WTC11 (cell line): ENCODE measurements at regions not wholly inside any gene's neighbourhood (a gene's known extent, or its start where the extent isn't known, plus 50 kb on each side); places are given as distances from the start of the nearest gene placed in this dataset.

ENCODE experiments used
- ATF2 ChIP-seq: sonication (generic); formaldehyde crosslinking; IDR thresholded peaks from 2 replicates; pipeline ENCODE4 v1.8.1; 2022; ENCODE audit warnings: low read depth, missing genetic modification reagents, borderline replicate concordance
- ATF3 ChIP-seq: sonication (generic); formaldehyde crosslinking; conservative IDR thresholded peaks from 2 replicates; pipeline ENCODE4 v1.8.1; 2022; ENCODE audit warnings: mild to moderate bottlenecking, missing genetic modification reagents
- ATF6 ChIP-seq: sonication (generic); formaldehyde crosslinking; IDR thresholded peaks from 2 replicates; pipeline ENCODE4 v1.8.1; 2023; ENCODE audit warnings: mild to moderate bottlenecking, missing genetic modification reagents
- CBFB ChIP-seq: sonication (generic); formaldehyde crosslinking; IDR thresholded peaks from 2 replicates; pipeline ENCODE4 v1.8.1; 2022; ENCODE audit warnings: mild to moderate bottlenecking, low read depth, missing genetic modification reagents
- CTCF ChIP-seq: fragments of 200-600 bp; IDR thresholded peaks from 2 replicates; pipeline ENCODE4 v1.8.0; 2022; ENCODE audit warnings: antibody characterized with exemption
- ESRRA ChIP-seq: sonication (generic); formaldehyde crosslinking; IDR thresholded peaks from 2 replicates; pipeline ENCODE4 v1.8.1; 2022; ENCODE audit warnings: mild to moderate bottlenecking, missing genetic modification reagents, borderline replicate concordance
- GTF2I ChIP-seq: fragments of 250-450 bp; sonication (Bioruptor Pico); conservative IDR thresholded peaks from 2 replicates; pipeline ENCODE4 v1.4.0; 2021; ENCODE audit warnings: mild to moderate bottlenecking
- KAT7 ChIP-seq: sonication (generic); formaldehyde crosslinking; IDR thresholded peaks from 2 replicates; pipeline ENCODE4 v1.8.1; 2023; ENCODE audit warnings: missing genetic modification reagents, mild to moderate bottlenecking, borderline replicate concordance
- PREB ChIP-seq: sonication (generic); formaldehyde crosslinking; IDR thresholded peaks from 2 replicates; pipeline ENCODE4 v1.8.1; 2022; ENCODE audit warnings: mild to moderate bottlenecking, missing genetic modification reagents, moderate library complexity, borderline replicate concordance
- RELA ChIP-seq: sonication (generic); formaldehyde crosslinking; IDR thresholded peaks from 2 replicates; pipeline ENCODE4 v1.8.1; 2022; ENCODE audit warnings: missing genetic modification reagents, mild to moderate bottlenecking, borderline replicate concordance
- TP53 ChIP-seq: sonication (generic); formaldehyde crosslinking; IDR thresholded peaks from 2 replicates; pipeline ENCODE4 v1.8.1; 2023; ENCODE audit warnings: mild to moderate bottlenecking, missing genetic modification reagents
- USF2 ChIP-seq: sonication (generic); formaldehyde crosslinking; IDR thresholded peaks from 2 replicates; pipeline ENCODE4 v1.8.1; 2023; ENCODE audit warnings: mild to moderate bottlenecking, missing genetic modification reagents, moderate library complexity
- ZNF532 ChIP-seq: fragments of 250-450 bp; sonication (Bioruptor Pico); IDR thresholded peaks from 2 replicates; pipeline ENCODE4 v1.9.0; 2021; ENCODE audit warnings: mild to moderate bottlenecking, borderline replicate concordance

GRCh38 chr5:2534251-2534650, 217.2 kb downstream of the IRX2 start:
- TF ChIP-seq CTCF (no peak), ESRRA (CRISPR knock-in tag) (no peak), ATF2 (CRISPR knock-in tag) (no peak), ZNF532 (CRISPR knock-in tag) (no peak), PREB (no peak), ATF3 (CRISPR knock-in tag) (no peak), KAT7 (CRISPR knock-in tag) (no peak), ATF6 (CRISPR knock-in tag) (no peak), GTF2I (no peak), RELA (CRISPR knock-in tag) (no peak), USF2 (no peak), CBFB (CRISPR knock-in tag) (no peak), TP53 (no peak)
